OCI-LY1 (cell line): ENCODE measurements at regions not wholly inside any gene's neighbourhood (a gene's known extent, or its start where the extent isn't known, plus 50 kb on each side); places are given as distances from the start of the nearest gene placed in this dataset.

ENCODE experiments used
- CTCF ChIP-seq: fragments of 200-600 bp; sonication (generic), shearing (Covaris generic); IDR thresholded peaks from 2 replicates; pipeline ENCODE4 v1.5.1; 2017; ENCODE audit warnings: mild to moderate bottlenecking, antibody characterized with exemption, low read length, moderate library complexity, mixed read lengths
- EZH2 ChIP-seq: fragments of 200-600 bp; sonication (generic), shearing (Covaris generic); IDR thresholded peaks from 2 replicates; pipeline ENCODE4 v1.8.0; 2017; ENCODE audit warnings: borderline replicate concordance, mixed run types, mild to moderate bottlenecking, antibody characterized with exemption, low read length, moderate library complexity, mixed read lengths

- TF ChIP-seq CTCF, result no peak
- TF ChIP-seq EZH2, result no peak
Measured at GRCh38 chr2:8629402-8629801, 52.5 kb upstream of the ID2 start.
